ENCODE measurements at regions not wholly inside any gene's neighbourhood (a gene's known extent, or its start where the extent isn't known, plus 50 kb on each side); places are given as distances from the start of the nearest gene placed in this dataset.

- Histone ChIP-seq H3K4me1 (ENCODE audit: control insufficient read depth in 1 of 2, insufficient read depth in 2 of 2, low read length in 2 of 2) (no peaks in the 10 kb centered on the region), H2AFZ (ENCODE audit: insufficient read depth, low read depth, low read length, poor library complexity, severe bottlenecking) (no peak overlapping the region), H3K9ac (ENCODE audit: insufficient read depth, low read length, poor library complexity, severe bottlenecking) (no peak overlapping the region), H3K27me3 (ENCODE audit: control insufficient read depth in 2 of 2, insufficient read depth in 2 of 2, low read length in 2 of 2) (no peaks in the 10 kb centered on the region), H3K4me2 (replicated peaks; ENCODE audit: extremely low read depth, low read length, poor library complexity, severe bottlenecking) (no peak overlapping the region), H3K79me2 (ENCODE audit: insufficient read depth, low read length) (no peaks in the 10 kb centered on the region), H3K9me3 (replicated peaks in 1 of 2; ENCODE audit: control insufficient read depth in 1 of 2, insufficient read depth in 1 of 2, low read length in 2 of 2) (peaks cover 0 to 5% of the 10 kb centered on the region in 2 donors), H3K4me3 (replicated peaks in 1 of 3; ENCODE audit: low read depth in 2 of 3, low read length in 3 of 3) (no peak overlapping the region), H4K20me1 (ENCODE audit: insufficient read depth, low read length) (no peaks in the 10 kb centered on the region), H3K36me3 (replicated peaks in 1 of 2; ENCODE audit: control insufficient read depth in 1 of 2, insufficient read depth in 2 of 2, low read length in 2 of 2) (no peaks in the 10 kb centered on the region), H3K27ac (ENCODE audit: low read depth in 1 of 2, low read length in 2 of 2) (no peak overlapping the region)
- Mint-ChIP-seq H3K4me3 (no peak overlapping the region), H3K36me3 (no peaks in the 10 kb centered on the region), H3K27ac (no peak overlapping the region), H3K9me3 (peaks cover 0 to 7% (median 5%) of the 10 kb centered on the region in 7 donors), H3K27me3 (ENCODE audit: low read depth in 3 of 3) (peaks cover 15 to 19% (median 17%) of the 10 kb centered on the region in 3 donors), H3K4me1 (no peaks in the 10 kb centered on the region)
- 29% methylated on average over 2 of the region's 6 CpGs for WGBS (ENCODE audit: insufficient coverage)
- DNase-seq: no peak
- intact Hi-C loops (cut with micrococcal nuclease): no loop called here
- no peak for TF ChIP-seq CTCF (IDR thresholded peaks at IDR 0.05)
Measured at GRCh38 chr11:119919656-119920055, 190.7 kb upstream of the NECTIN1 start.

- Histone ChIP-seq H3K79me2 (ENCODE audit: insufficient read depth, low read length) (no peaks in the 10 kb centered on the region), H3K9ac (ENCODE audit: insufficient read depth, low read length, poor library complexity, severe bottlenecking) (no peak overlapping the region), H3K27me3 (ENCODE audit: control insufficient read depth in 2 of 2, insufficient read depth in 2 of 2, low read length in 2 of 2) (no peaks in the 10 kb centered on the region), H3K4me3 (replicated peaks in 1 of 3; ENCODE audit: low read depth in 2 of 3, low read length in 3 of 3) (no peak overlapping the region), H3K9me3 (replicated peaks in 1 of 2; ENCODE audit: control insufficient read depth in 1 of 2, insufficient read depth in 1 of 2, low read length in 2 of 2) (peaks cover 0 to 7% of the 10 kb centered on the region in 2 donors), H2AFZ (ENCODE audit: insufficient read depth, low read depth, low read length, poor library complexity, severe bottlenecking) (no peak overlapping the region), H3K27ac (ENCODE audit: low read depth in 1 of 2, low read length in 2 of 2) (no peak overlapping the region), H3K4me1 (ENCODE audit: control insufficient read depth in 1 of 2, insufficient read depth in 2 of 2, low read length in 2 of 2) (no peaks in the 10 kb centered on the region), H3K36me3 (replicated peaks in 1 of 2; ENCODE audit: control insufficient read depth in 1 of 2, insufficient read depth in 2 of 2, low read length in 2 of 2) (no peaks in the 10 kb centered on the region), H3K4me2 (replicated peaks; ENCODE audit: extremely low read depth, low read length, poor library complexity, severe bottlenecking) (no peak overlapping the region), H4K20me1 (ENCODE audit: insufficient read depth, low read length) (no peaks in the 10 kb centered on the region)
- Mint-ChIP-seq H3K9me3 (peaks cover 2 to 10% (median 4%) of the 10 kb centered on the region in 7 donors), H3K4me3 (no peak overlapping the region), H3K27me3 (ENCODE audit: low read depth in 3 of 3) (peaks cover 14 to 17% (median 15%) of the 10 kb centered on the region in 3 donors), H3K36me3 (no peaks in the 10 kb centered on the region), H3K4me1 (no peaks in the 10 kb centered on the region), H3K27ac (no peak overlapping the region)
- DNase-seq: no peak
- TF ChIP-seq CTCF (IDR thresholded peaks at IDR 0.05): no peak
- 89% methylated on average over 3 of the region's 6 CpGs for WGBS (ENCODE audit: insufficient coverage)
- intact Hi-C loops (cut with micrococcal nuclease): no loop called here
Measured at GRCh38 chr11:119918347-119918746, 189.3 kb upstream of the NECTIN1 start.
